GM23338 (cell line): ENCODE measurements at regions not wholly inside any gene's neighbourhood (a gene's known extent, or its start where the extent isn't known, plus 50 kb on each side); places are given as distances from the start of the nearest gene placed in this dataset.
A peak's percentile ranks its signal among the peaks of the same experiment; 100 is the strongest.

Experiments used
- ATAC-seq: fragments of 200-7000 bp; cut with Tn5 transposase; 3 replicates; pipeline ENCODE4 v1.9.1; 2020
- DNase-seq: peaks from one replicate; pipeline ENCODE4 v3.0.0-alpha.2; 2015; ENCODE audit warnings: low spot score
- H2AFZ ChIP-seq: fragments of 200-600 bp; sonication (generic); 2 replicates; pipeline ENCODE4 v1.8.0; 2016; ENCODE audit warnings: antibody characterized with exemption, mild to moderate bottlenecking, moderate library complexity
- H3F3A ChIP-seq: fragments of 200-600 bp; sonication (generic); replicated peaks from 2 replicates; pipeline ENCODE4 v1.8.0; 2017; ENCODE audit warnings: antibody characterized with exemption, mixed run types, low read depth
- H3K27ac ChIP-seq: fragments of 200-600 bp; sonication (generic); 2 replicates; pipeline ENCODE4 v1.6.1; 2016; ENCODE audit warnings: low read depth
- H3K27me3 ChIP-seq: fragments of 200-600 bp; sonication (generic); 2 replicates; pipeline ENCODE4 v1.8.0; 2016; ENCODE audit warnings: mild to moderate bottlenecking, mixed run types, moderate library complexity; ENCODE audit not compliant: insufficient read depth
- H3K36me3 ChIP-seq: fragments of 200-600 bp; sonication (generic); 2 replicates; pipeline ENCODE4 v1.8.0; 2016; ENCODE audit warnings: mild to moderate bottlenecking; ENCODE audit not compliant: insufficient read depth
- H3K4me1 ChIP-seq: fragments of 200-600 bp; sonication (generic); 2 replicates; pipeline ENCODE4 v1.8.0; 2016; ENCODE audit warnings: mild to moderate bottlenecking, moderate library complexity; ENCODE audit not compliant: insufficient read depth
- H3K4me2 ChIP-seq: fragments of 200-600 bp; sonication (generic); 2 replicates; pipeline ENCODE4 v1.7.1; 2017; ENCODE audit warnings: mixed run types
- H3K4me3 ChIP-seq: fragments of 200-600 bp; sonication (generic); 2 replicates; pipeline ENCODE4 v1.6.1; 2016; ENCODE audit warnings: mixed run types
- H3K79me2 ChIP-seq: fragments of 200-600 bp; sonication (generic); replicated peaks from 2 replicates; pipeline ENCODE4 v1.8.0; 2017; ENCODE audit warnings: mild to moderate bottlenecking; ENCODE audit not compliant: insufficient read depth
- H3K9me2 ChIP-seq: fragments of 200-600 bp; sonication (generic); 2 replicates; pipeline ENCODE4 v1.8.0; 2017; ENCODE audit not compliant: insufficient read depth
- H4K20me1 ChIP-seq: fragments of 200-600 bp; sonication (generic); replicated peaks from 2 replicates; pipeline ENCODE4 v1.8.0; 2017; ENCODE audit warnings: mild to moderate bottlenecking; ENCODE audit not compliant: insufficient read depth
- H3K27ac Mint-ChIP-seq: 2 replicates; pipeline ENCODE4 v1.8.0; 2020; ENCODE audit warnings: inconsistent platforms, mild to moderate bottlenecking, moderate library complexity, mixed read lengths
- H3K27me3 Mint-ChIP-seq: 3 replicates; pipeline ENCODE4 v1.8.0; 2022; ENCODE audit warnings: low read depth, mild to moderate bottlenecking, moderate library complexity, mixed read lengths, inconsistent platforms; ENCODE audit not compliant: insufficient read depth, poor library complexity
- H3K36me3 Mint-ChIP-seq: 3 replicates; pipeline ENCODE4 v1.8.0; 2021; ENCODE audit warnings: low read depth, mild to moderate bottlenecking, inconsistent platforms, moderate library complexity, mixed read lengths
- H3K4me1 Mint-ChIP-seq: 3 replicates; pipeline ENCODE4 v1.8.0; 2020; ENCODE audit warnings: mild to moderate bottlenecking, inconsistent platforms, mixed read lengths
- H3K4me3 Mint-ChIP-seq: 3 replicates; pipeline ENCODE4 v1.8.0; 2021; ENCODE audit warnings: moderate library complexity, mild to moderate bottlenecking, inconsistent platforms, mixed read lengths
- H3K9me3 Mint-ChIP-seq: 3 replicates; pipeline ENCODE4 v1.8.0; 2020; ENCODE audit warnings: moderate library complexity, mild to moderate bottlenecking, inconsistent platforms, mixed read lengths
- CREB1 ChIP-seq: fragments of 250-450 bp; sonication (Bioruptor Pico); IDR thresholded peaks from 2 replicates; pipeline ENCODE4 v1.5.0; 2020; ENCODE audit warnings: low read depth, mild to moderate bottlenecking, moderate library complexity
- EZH2 ChIP-seq: fragments of 200-600 bp; sonication (generic); IDR thresholded peaks from one replicate; pipeline ENCODE4 v1.8.0; 2017; ENCODE audit warnings: antibody characterized with exemption, mild to moderate bottlenecking, low read depth; ENCODE audit not compliant: unreplicated experiment
- JUNB ChIP-seq: IDR thresholded peaks from one replicate; pipeline ENCODE4 v1.6.1; 2016; ENCODE audit warnings: antibody characterized with exemption; ENCODE audit not compliant: unreplicated experiment
- NANOG ChIP-seq: IDR thresholded peaks from 2 replicates; pipeline ENCODE4 v1.6.1; 2016; ENCODE audit warnings: antibody characterized with exemption, borderline replicate concordance
- POLR2AphosphoS5 ChIP-seq: IDR thresholded peaks from 2 replicates; pipeline ENCODE4 v1.6.1; 2016; ENCODE audit warnings: antibody characterized with exemption, low read depth
- STAT1 ChIP-seq: IDR thresholded peaks from one replicate; pipeline ENCODE4 v1.6.1; 2016; ENCODE audit warnings: antibody characterized with exemption; ENCODE audit not compliant: unreplicated experiment
- ZNF331 ChIP-seq: fragments of 250-450 bp; sonication (Bioruptor Pico); IDR thresholded peaks from 2 replicates; pipeline ENCODE4 v1.5.0; 2020; ENCODE audit warnings: low read depth, mild to moderate bottlenecking, moderate library complexity
- TF ChIP-seq, protein P1 (sequence below): fragments of 250-450 bp; sonication (Bioruptor Pico); IDR thresholded peaks from 2 replicates; pipeline ENCODE4 v1.5.0; 2020; ENCODE audit warnings: mild to moderate bottlenecking, moderate library complexity
- TF ChIP-seq, protein P2 (sequence below), 2 experiments: fragments of 200-600 bp in 1 of 2; sonication (generic) in 1 of 2; conservative IDR thresholded peaks; 2 replicates each; pipeline versions ENCODE4 v1.5.1 to v1.6.1; 2016 to 2017; ENCODE audit warnings: antibody characterized with exemption in 2 of 2, low read depth in 2 of 2, mild to moderate bottlenecking in 2 of 2, moderate library complexity in 1 of 2

DNA sequence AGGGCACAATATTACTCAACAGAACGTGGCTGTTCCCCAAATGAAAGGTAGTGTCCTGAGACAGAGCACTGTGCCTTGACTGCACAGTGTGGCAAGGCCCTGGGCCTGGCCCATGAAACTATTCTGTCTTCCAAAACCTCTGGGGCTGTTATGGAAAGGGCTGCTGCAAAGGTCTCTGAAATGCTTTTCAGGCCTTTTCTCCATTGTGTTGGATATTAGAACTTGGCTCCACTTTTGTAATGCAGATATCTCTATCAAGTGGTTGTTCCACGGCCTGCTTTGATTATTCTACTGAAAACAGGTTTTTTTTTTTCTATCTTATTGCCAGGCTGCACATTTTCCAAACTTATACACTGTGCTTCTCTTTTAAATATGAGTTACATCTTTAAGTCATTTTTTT lies 777.5 kb upstream of the TYRP1 start:
- H3K36me3 ChIP-seq: no peaks in the 10 kb centered on the region
- H3K4me1 ChIP-seq: peaks cover 16% of the 10 kb centered on the region
- H3K4me3 Mint-ChIP-seq: peak overlapping the region; percentile 55
- peaks cover 20% of the 10 kb centered on the region for H3K4me1 Mint-ChIP-seq
- H3K36me3 Mint-ChIP-seq: peaks cover 8% of the 10 kb centered on the region; the same call in 2 of the 3 replicates
- DNase-seq (peak; percentile 80), ATAC-seq (peak; percentile 98)
- H3K27me3 Mint-ChIP-seq: peaks cover 3% of the 10 kb centered on the region
- peaks cover 12% of the 10 kb centered on the region for H3K9me3 Mint-ChIP-seq
- H3K9me2 ChIP-seq: no peaks in the 10 kb centered on the region
- H3K27ac Mint-ChIP-seq: no peak overlapping the region
- H3K4me2 ChIP-seq: peak overlapping the region; percentile 47; the same call in 1 of the 2 replicates
- H3K4me3 ChIP-seq: peak overlapping the region; percentile 22; the same call in 1 of the 2 replicates
- H4K20me1 ChIP-seq: no peaks in the 10 kb centered on the region
- TF ChIP-seq, protein P1, sequence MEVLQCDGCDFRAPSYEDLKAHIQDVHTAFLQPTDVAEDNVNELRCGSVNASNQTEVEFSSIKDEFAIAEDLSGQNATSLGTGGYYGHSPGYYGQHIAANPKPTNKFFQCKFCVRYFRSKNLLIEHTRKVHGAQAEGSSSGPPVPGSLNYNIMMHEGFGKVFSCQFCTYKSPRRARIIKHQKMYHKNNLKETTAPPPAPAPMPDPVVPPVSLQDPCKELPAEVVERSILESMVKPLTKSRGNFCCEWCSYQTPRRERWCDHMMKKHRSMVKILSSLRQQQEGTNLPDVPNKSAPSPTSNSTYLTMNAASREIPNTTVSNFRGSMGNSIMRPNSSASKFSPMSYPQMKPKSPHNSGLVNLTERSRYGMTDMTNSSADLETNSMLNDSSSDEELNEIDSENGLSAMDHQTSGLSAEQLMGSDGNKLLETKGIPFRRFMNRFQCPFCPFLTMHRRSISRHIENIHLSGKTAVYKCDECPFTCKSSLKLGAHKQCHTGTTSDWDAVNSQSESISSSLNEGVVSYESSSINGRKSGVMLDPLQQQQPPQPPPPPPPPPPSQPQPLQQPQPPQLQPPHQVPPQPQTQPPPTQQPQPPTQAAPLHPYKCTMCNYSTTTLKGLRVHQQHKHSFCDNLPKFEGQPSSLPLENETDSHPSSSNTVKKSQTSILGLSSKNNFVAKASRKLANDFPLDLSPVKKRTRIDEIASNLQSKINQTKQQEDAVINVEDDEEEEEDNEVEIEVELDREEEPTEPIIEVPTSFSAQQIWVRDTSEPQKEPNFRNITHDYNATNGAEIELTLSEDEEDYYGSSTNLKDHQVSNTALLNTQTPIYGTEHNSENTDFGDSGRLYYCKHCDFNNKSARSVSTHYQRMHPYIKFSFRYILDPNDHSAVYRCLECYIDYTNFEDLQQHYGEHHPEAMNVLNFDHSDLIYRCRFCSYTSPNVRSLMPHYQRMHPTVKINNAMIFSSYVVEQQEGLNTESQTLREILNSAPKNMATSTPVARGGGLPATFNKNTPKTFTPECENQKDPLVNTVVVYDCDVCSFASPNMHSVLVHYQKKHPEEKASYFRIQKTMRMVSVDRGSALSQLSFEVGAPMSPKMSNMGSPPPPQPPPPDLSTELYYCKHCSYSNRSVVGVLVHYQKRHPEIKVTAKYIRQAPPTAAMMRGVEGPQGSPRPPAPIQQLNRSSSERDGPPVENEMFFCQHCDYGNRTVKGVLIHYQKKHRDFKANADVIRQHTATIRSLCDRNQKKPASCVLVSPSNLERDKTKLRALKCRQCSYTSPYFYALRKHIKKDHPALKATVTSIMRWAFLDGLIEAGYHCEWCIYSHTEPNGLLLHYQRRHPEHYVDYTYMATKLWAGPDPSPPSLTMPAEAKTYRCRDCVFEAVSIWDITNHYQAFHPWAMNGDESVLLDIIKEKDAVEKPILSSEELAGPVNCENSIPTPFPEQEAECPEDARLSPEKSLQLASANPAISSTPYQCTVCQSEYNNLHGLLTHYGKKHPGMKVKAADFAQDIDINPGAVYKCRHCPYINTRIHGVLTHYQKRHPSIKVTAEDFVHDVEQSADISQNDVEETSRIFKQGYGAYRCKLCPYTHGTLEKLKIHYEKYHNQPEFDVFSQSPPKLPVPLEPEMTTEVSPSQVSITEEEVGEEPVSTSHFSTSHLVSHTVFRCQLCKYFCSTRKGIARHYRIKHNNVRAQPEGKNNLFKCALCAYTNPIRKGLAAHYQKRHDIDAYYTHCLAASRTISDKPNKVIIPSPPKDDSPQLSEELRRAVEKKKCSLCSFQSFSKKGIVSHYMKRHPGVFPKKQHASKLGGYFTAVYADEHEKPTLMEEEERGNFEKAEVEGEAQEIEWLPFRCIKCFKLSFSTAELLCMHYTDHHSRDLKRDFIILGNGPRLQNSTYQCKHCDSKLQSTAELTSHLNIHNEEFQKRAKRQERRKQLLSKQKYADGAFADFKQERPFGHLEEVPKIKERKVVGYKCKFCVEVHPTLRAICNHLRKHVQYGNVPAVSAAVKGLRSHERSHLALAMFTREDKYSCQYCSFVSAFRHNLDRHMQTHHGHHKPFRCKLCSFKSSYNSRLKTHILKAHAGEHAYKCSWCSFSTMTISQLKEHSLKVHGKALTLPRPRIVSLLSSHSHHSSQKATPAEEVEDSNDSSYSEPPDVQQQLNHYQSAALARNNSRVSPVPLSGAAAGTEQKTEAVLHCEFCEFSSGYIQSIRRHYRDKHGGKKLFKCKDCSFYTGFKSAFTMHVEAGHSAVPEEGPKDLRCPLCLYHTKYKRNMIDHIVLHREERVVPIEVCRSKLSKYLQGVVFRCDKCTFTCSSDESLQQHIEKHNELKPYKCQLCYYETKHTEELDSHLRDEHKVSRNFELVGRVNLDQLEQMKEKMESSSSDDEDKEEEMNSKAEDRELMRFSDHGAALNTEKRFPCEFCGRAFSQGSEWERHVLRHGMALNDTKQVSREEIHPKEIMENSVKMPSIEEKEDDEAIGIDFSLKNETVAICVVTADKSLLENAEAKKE (CRISPR knock-in tag): peak; percentile 58; the same call in 1 of the 2 replicates
- no peak for TF ChIP-seq EZH2
- TF ChIP-seq POLR2AphosphoS5: no peak
- TF ChIP-seq, protein P2, sequence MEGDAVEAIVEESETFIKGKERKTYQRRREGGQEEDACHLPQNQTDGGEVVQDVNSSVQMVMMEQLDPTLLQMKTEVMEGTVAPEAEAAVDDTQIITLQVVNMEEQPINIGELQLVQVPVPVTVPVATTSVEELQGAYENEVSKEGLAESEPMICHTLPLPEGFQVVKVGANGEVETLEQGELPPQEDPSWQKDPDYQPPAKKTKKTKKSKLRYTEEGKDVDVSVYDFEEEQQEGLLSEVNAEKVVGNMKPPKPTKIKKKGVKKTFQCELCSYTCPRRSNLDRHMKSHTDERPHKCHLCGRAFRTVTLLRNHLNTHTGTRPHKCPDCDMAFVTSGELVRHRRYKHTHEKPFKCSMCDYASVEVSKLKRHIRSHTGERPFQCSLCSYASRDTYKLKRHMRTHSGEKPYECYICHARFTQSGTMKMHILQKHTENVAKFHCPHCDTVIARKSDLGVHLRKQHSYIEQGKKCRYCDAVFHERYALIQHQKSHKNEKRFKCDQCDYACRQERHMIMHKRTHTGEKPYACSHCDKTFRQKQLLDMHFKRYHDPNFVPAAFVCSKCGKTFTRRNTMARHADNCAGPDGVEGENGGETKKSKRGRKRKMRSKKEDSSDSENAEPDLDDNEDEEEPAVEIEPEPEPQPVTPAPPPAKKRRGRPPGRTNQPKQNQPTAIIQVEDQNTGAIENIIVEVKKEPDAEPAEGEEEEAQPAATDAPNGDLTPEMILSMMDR (conservative IDR thresholded peaks at IDR 0.05; ENCODE audit: low read depth in 2 of 2): no peak
- TF ChIP-seq NANOG: peak; percentile 82; the same call in 1 of the 2 replicates
- TF ChIP-seq STAT1: no peak
- no peak for TF ChIP-seq ZNF331 (CRISPR knock-in tag)
- TF ChIP-seq CREB1 (CRISPR knock-in tag): no peak
- no peak for TF ChIP-seq JUNB
- 0 out of 2 replicates have a peak, but pooled peaks cover 9% of the 10 kb centered on the region for H3K27me3 ChIP-seq
- H2AFZ ChIP-seq: no peak overlapping the region
- H3K79me2 ChIP-seq: no peaks in the 10 kb centered on the region
- no peak overlapping the region for H3K27ac ChIP-seq
- no peaks in the 10 kb centered on the region for H3F3A ChIP-seq
